Small intestine (tissue), 7 donors: ENCODE measurements at regions not wholly inside any gene's neighbourhood (a gene's known extent, or its start where the extent isn't known, plus 50 kb on each side); places are given as distances from the start of the nearest gene placed in this dataset.
A peak's percentile ranks its signal among the peaks of the same experiment; 100 is the strongest.
"Not testable (repeated sequence)": the region's sequence is repeated elsewhere in the genome, so short reads cannot be mapped to it uniquely, and the experiment has no call there.

Experiments
- DNase-seq, 2 donors: peaks; one replicate each; pipeline versions ENCODE4 v3.0.0 to v3.0.0-alpha.2; 2013
- FAIRE-seq: peaks from 2 replicates; lab custom pipeline; 2012; peaks lifted over from hg19 to GRCh38; lab: Jason Lieb, UNC
- H3K27ac ChIP-seq, 3 donors: one replicate each; pipeline ENCODE4 v1.5.1; 2013; ENCODE audit warnings: low read length in 2 of 3, mild to moderate bottlenecking in 2 of 3, control low read depth in 1 of 3, inconsistent platforms in 1 of 3, low read depth in 1 of 3, moderate library complexity in 1 of 3
- H3K27me3 ChIP-seq, 3 donors: one replicate each; pipeline ENCODE4 v1.6.1; 2013; ENCODE audit warnings: low read length in 3 of 3, inconsistent platforms in 1 of 3; ENCODE audit not compliant: control insufficient read depth in 3 of 3, insufficient read depth in 3 of 3
- H3K36me3 ChIP-seq, 3 donors: one replicate each; pipeline ENCODE4 v1.6.1; 2013; ENCODE audit warnings: low read length in 3 of 3, inconsistent platforms in 1 of 3, low read depth in 1 of 3, mild to moderate bottlenecking in 1 of 3, moderate library complexity in 1 of 3; ENCODE audit not compliant: control insufficient read depth in 3 of 3, insufficient read depth in 2 of 3
- H3K4me1 ChIP-seq, 3 donors: one replicate each; pipeline ENCODE4 v1.6.1; 2013; ENCODE audit warnings: low read length in 2 of 3, inconsistent platforms in 1 of 3, low read depth in 1 of 3, mild to moderate bottlenecking in 1 of 3, moderate library complexity in 1 of 3; ENCODE audit not compliant: control insufficient read depth in 3 of 3, insufficient read depth in 2 of 3
- H3K4me3 ChIP-seq, 3 donors: one replicate each; pipeline ENCODE4 v1.5.1; 2013; ENCODE audit warnings: low read length in 3 of 3, control low read depth in 1 of 3, inconsistent platforms in 1 of 3, low read depth in 1 of 3, mild to moderate bottlenecking in 1 of 3, moderate library complexity in 1 of 3
- H3K9me3 ChIP-seq, 2 donors: one replicate each; pipeline ENCODE4 v1.6.1; 2013; ENCODE audit warnings: low read depth in 1 of 2, low read length in 1 of 2; ENCODE audit not compliant: control insufficient read depth in 2 of 2, insufficient read depth in 1 of 2
- WGBS, 3 donors: extraction: QIAGEN DNeasy Blood & Tissue Kit; methylation state at CpG; one replicate each; pipeline ENCODE4 v1.1.7; 2013; 5-methylcytosine and 5-hydroxymethylcytosine counted together
- donor health status: healthy with polysubstance abuse.
- donor health status: control.
- donor health status: control.
- donor health status: Bipolar disorder and iron deficiency.
- donor health status: healthy.

GRCh38 chr10:64173826-64174225 lies 652.6 kb downstream of the REEP3 start:
- DNase-seq (no peak), FAIRE-seq (no peak)
- Histone ChIP-seq H3K27ac (no peak overlapping the region), H3K4me1 (no peaks in the 10 kb centered on the region), H3K36me3 (no peaks in the 10 kb centered on the region), H3K4me3 (no peak overlapping the region), H3K27me3 (no peaks in the 10 kb centered on the region), H3K9me3 (no peaks in the 10 kb centered on the region)

GRCh38 chr10:64174666-64175255 lies 653.6 kb downstream of the REEP3 start:
- H3K9me3 ChIP-seq: no peaks in the 10 kb centered on the region

GRCh38 chr10:64175271-64175962 lies 654.2 kb downstream of the REEP3 start:
- FAIRE-seq: no peak
- H3K9me3 ChIP-seq: no peaks in the 10 kb centered on the region
- H3K4me3 ChIP-seq: no peak overlapping the region
- no peaks in the 10 kb centered on the region for H3K27me3 ChIP-seq
- no peaks in the 10 kb centered on the region for H3K36me3 ChIP-seq
- no peaks in the 10 kb centered on the region for H3K4me1 ChIP-seq
- no peak overlapping the region for H3K27ac ChIP-seq
- WGBS, 3 donors: 72 to 74% (median 74%) methylated on average over 4 of the region's 4 CpGs
- no peak for DNase-seq

More at GRCh38 chr10:64174666-64175255, 653.6 kb downstream of the REEP3 start:
- Histone ChIP-seq H3K4me1 (no peaks in the 10 kb centered on the region), H3K4me3 (no peak overlapping the region), H3K27me3 (no peaks in the 10 kb centered on the region), H3K27ac (no peak overlapping the region), H3K36me3 (no peaks in the 10 kb centered on the region)
- FAIRE-seq: no peak
- 78 to 83% (median 81%) methylated on average over 9 of the region's 9 CpGs for WGBS, 3 donors
- no peak for DNase-seq

GRCh38 chr10:64182671-64183070 lies 661.5 kb downstream of the REEP3 start:
- DNase-seq: no peak
- Histone ChIP-seq H3K4me1 (no peaks in the 10 kb centered on the region), H3K27me3 (no peaks in the 10 kb centered on the region), H3K4me3 (no peak overlapping the region), H3K27ac (no peak overlapping the region), H3K9me3 (no peaks in the 10 kb centered on the region), H3K36me3 (no peaks in the 10 kb centered on the region)
- FAIRE-seq: peak; percentile 74

- 61 to 74% (median 64%) methylated on average over 3 of the region's 3 CpGs for WGBS, 3 donors
- no peak for FAIRE-seq
- no peaks in the 10 kb centered on the region for H3K27me3 ChIP-seq
Measured at GRCh38 chr10:64191286-64191685, 670.1 kb downstream of the REEP3 start.

GRCh38 chr10:64196638-64197315 lies 675.6 kb downstream of the REEP3 start:
- H3K4me1 ChIP-seq: no peaks in the 10 kb centered on the region
- 91 to 96% (median 95%) methylated on average over 50 to 59 of the region's 59 CpGs for WGBS, 3 donors
- no peak for FAIRE-seq
- no peak overlapping the region for H3K4me3 ChIP-seq
- H3K27me3 ChIP-seq: no peaks in the 10 kb centered on the region
- no peaks in the 10 kb centered on the region for H3K9me3 ChIP-seq
- DNase-seq: no peak
- H3K36me3 ChIP-seq: no peaks in the 10 kb centered on the region
- H3K27ac ChIP-seq: no peak overlapping the region

More at GRCh38 chr10:64191286-64191685, 670.1 kb downstream of the REEP3 start:
- no peaks in the 10 kb centered on the region for H3K9me3 ChIP-seq
- no peak overlapping the region for H3K27ac ChIP-seq
- H3K4me3 ChIP-seq: no peak overlapping the region
- no peak for DNase-seq
- H3K36me3 ChIP-seq: no peaks in the 10 kb centered on the region
- H3K4me1 ChIP-seq: no peaks in the 10 kb centered on the region

GRCh38 chr10:64201936-64202335 lies 680.7 kb downstream of the REEP3 start:
- FAIRE-seq (no peak), DNase-seq (no peak)
- Histone ChIP-seq H3K9me3 (no peaks in the 10 kb centered on the region), H3K36me3 (no peaks in the 10 kb centered on the region), H3K27me3 (no peaks in the 10 kb centered on the region), H3K4me3 (no peak overlapping the region), H3K4me1 (no peaks in the 10 kb centered on the region), H3K27ac (no peak overlapping the region)
- WGBS, 3 donors: 61 to 70% (median 70%) methylated on average over 2 of the region's 2 CpGs

GRCh38 chr10:64204504-64204903 lies 683.3 kb downstream of the REEP3 start:
- not testable (repeated sequence) for H3K27ac ChIP-seq, H3K4me1 ChIP-seq, H3K9me3 ChIP-seq, H3K4me3 ChIP-seq, FAIRE-seq, H3K36me3 ChIP-seq, H3K27me3 ChIP-seq
- DNase-seq: peak in 1 of 2 donors; percentile 71
- 38 to 80% (median 59%) methylated on average over 7 of the region's 7 CpGs for WGBS, 3 donors
